RWPE1 (cell line): ENCODE measurements at regions not wholly inside any gene's neighbourhood (a gene's known extent, or its start where the extent isn't known, plus 50 kb on each side); places are given as distances from the start of the nearest gene placed in this dataset.
A peak's percentile ranks its signal among the peaks of the same experiment; 100 is the strongest.

Source experiments
- CTCF ChIA-PET: fragments of 350-600 bp; sonication (Branson Sonifier 250); formaldehyde crosslinking; extraction: SDS; loops from one replicate; lab custom pipeline; 2021; lab: Yijun Ruan, JAX
- POLR2A ChIA-PET: fragments of 400-600 bp; formaldehyde crosslinking; extraction: SDS; loops from one replicate; lab custom pipeline; 2020; ENCODE audit warnings: antibody characterized with exemption; ENCODE audit not compliant: low non-redundant PET; lab: Yijun Ruan, JAX
- DNase-seq: peaks from one replicate; pipeline ENCODE4 v3.0.0; 2012; ENCODE audit warnings: low spot score
- H3K27ac ChIP-seq: fragments of 450-650 bp; 2 replicates; pipeline ENCODE4 v1.5.1; 2017
- CTCF ChIP-seq: fragments of 450-650 bp; conservative IDR thresholded peaks from 2 replicates; pipeline ENCODE4 v1.5.1; 2017; ENCODE audit warnings: low read depth, mild to moderate bottlenecking

GRCh38 chr3:95389725-95390313 lies 1327.0 kb downstream of the NSUN3 start:
- no peak for DNase-seq
- POLR2A ChIA-PET, result no interaction called here
- H3K27ac ChIP-seq, result no peak overlapping the region
- CTCF ChIA-PET, result no interaction called here
- no peak for TF ChIP-seq CTCF

GRCh38 chr3:95394286-95394685 lies 1331.4 kb downstream of the NSUN3 start:
- H3K27ac ChIP-seq, result no peak overlapping the region
- no peak for DNase-seq
- ChIA-PET CTCF (interaction anchor here (0.6 kb wide), 1 partner anchor 12 kb away, joined by 3 read pairs; no protein-coding TSS in a partner anchor), POLR2A (no interaction called here)
- no peak for TF ChIP-seq CTCF

GRCh38 chr3:95399585-95399984 lies 1336.7 kb downstream of the NSUN3 start:
- CTCF ChIA-PET, result no interaction called here
- no peak overlapping the region for H3K27ac ChIP-seq
- POLR2A ChIA-PET, result no interaction called here
- TF ChIP-seq CTCF, result no peak
- peak; percentile 4 for DNase-seq

- no peak overlapping the region for H3K27ac ChIP-seq
- no peak for DNase-seq
- ChIA-PET CTCF (no interaction called here), POLR2A (no interaction called here)
- TF ChIP-seq CTCF, result no peak
These were observed 1338.8 kb downstream of the NSUN3 start for GRCh38 chr3:95401693-95402092.

- CTCF ChIA-PET, result no interaction called here
- no peak for TF ChIP-seq CTCF
- DNase-seq, result no peak
- H3K27ac ChIP-seq, result no peak overlapping the region
- POLR2A ChIA-PET, result no interaction called here
These were observed 1345.0 kb downstream of the NSUN3 start for GRCh38 chr3:95407709-95408463.

- CTCF ChIA-PET, result no interaction called here
- no peak overlapping the region for H3K27ac ChIP-seq
- DNase-seq, result no peak
These were observed 1345.6 kb downstream of the NSUN3 start for GRCh38 chr3:95408464-95408862.

More at GRCh38 chr3:95408464-95408862, 1345.6 kb downstream of the NSUN3 start:
- no peak for TF ChIP-seq CTCF
- POLR2A ChIA-PET, result no interaction called here
